RWPE2 (cell line): ENCODE measurements at regions not wholly inside any gene's neighbourhood (a gene's known extent, or its start where the extent isn't known, plus 50 kb on each side); places are given as distances from the start of the nearest gene placed in this dataset.

Source experiments
- ATAC-seq: fragments of 200-7000 bp; cut with Tn5 transposase; 3 replicates; pipeline ENCODE4 v1.9.1; 2021; ENCODE audit warnings: low read depth
- DNase-seq: peaks from one replicate; pipeline ENCODE4 v3.0.0-alpha.2; 2020; ENCODE audit warnings: low spot score
- H3K27ac ChIP-seq: fragments of 450-650 bp; 2 replicates; pipeline ENCODE4 v1.5.1; 2017; ENCODE audit warnings: mild to moderate bottlenecking; ENCODE audit not compliant: poor library complexity, severe bottlenecking
- H3K27me3 ChIP-seq: fragments of 250-450 bp; sonication (Bioruptor Pico); 2 replicates; pipeline ENCODE4 v1.5.1; 2021; ENCODE audit warnings: mild to moderate bottlenecking, moderate library complexity; ENCODE audit not compliant: insufficient read depth, poor library complexity, severe bottlenecking
- H3K36me3 ChIP-seq: fragments of 250-450 bp; sonication (Bioruptor Pico); 2 replicates; pipeline ENCODE4 v1.5.1; 2020; ENCODE audit warnings: low read depth, mild to moderate bottlenecking, moderate library complexity
- H3K4me1 ChIP-seq: fragments of 250-450 bp; sonication (Bioruptor Pico); 2 replicates; pipeline ENCODE4 v1.5.1; 2021; ENCODE audit warnings: mild to moderate bottlenecking, moderate library complexity; ENCODE audit not compliant: insufficient read depth, poor library complexity, severe bottlenecking
- H3K4me3 ChIP-seq: fragments of 250-450 bp; sonication (Bioruptor Pico); 2 replicates; pipeline ENCODE4 v1.5.1; 2021; ENCODE audit warnings: mild to moderate bottlenecking, moderate library complexity; ENCODE audit not compliant: severe bottlenecking
- H3K9me3 ChIP-seq: fragments of 250-450 bp; sonication (Bioruptor Pico); 2 replicates; pipeline ENCODE4 v1.5.1; 2021; ENCODE audit warnings: mild to moderate bottlenecking, moderate library complexity; ENCODE audit not compliant: severe bottlenecking
- CTCF ChIP-seq: fragments of 450-650 bp; IDR thresholded peaks from one replicate; pipeline ENCODE4 v1.5.1; 2017; ENCODE audit warnings: mild to moderate bottlenecking, moderate library complexity; ENCODE audit not compliant: poor library complexity, severe bottlenecking

GRCh38 chr17:12391468-12391867, 274.2 kb upstream of the MYOCD start:
- Histone ChIP-seq H3K9me3 (no peaks in the 10 kb centered on the region), H3K27ac (no peak overlapping the region), H3K4me1 (no peaks in the 10 kb centered on the region), H3K27me3 (no peaks in the 10 kb centered on the region), H3K36me3 (no peaks in the 10 kb centered on the region), H3K4me3 (no peak overlapping the region)
- ATAC-seq = 0 out of 3 replicates have a peak, but pooled peaks have one; percentile 33
- no peak for TF ChIP-seq CTCF
- DNase-seq = no peak

GRCh38 chr17:12395733-12396354, 269.8 kb upstream of the MYOCD start:
- Histone ChIP-seq H3K4me3 (no peak overlapping the region), H3K36me3 (no peaks in the 10 kb centered on the region), H3K27ac (no peak overlapping the region), H3K9me3 (no peaks in the 10 kb centered on the region), H3K4me1 (no peaks in the 10 kb centered on the region), H3K27me3 (no peaks in the 10 kb centered on the region)
- TF ChIP-seq CTCF = peak; percentile 64
- ATAC-seq (no peak), DNase-seq (no peak)

- Histone ChIP-seq H3K36me3 (no peaks in the 10 kb centered on the region), H3K4me3 (no peak overlapping the region), H3K4me1 (no peaks in the 10 kb centered on the region), H3K27ac (no peak overlapping the region), H3K27me3 (no peaks in the 10 kb centered on the region), H3K9me3 (no peaks in the 10 kb centered on the region)
- ATAC-seq = no peak
- no peak for DNase-seq
- TF ChIP-seq CTCF = no peak
These were observed 267.1 kb upstream of the MYOCD start for GRCh38 chr17:12398441-12399051.

GRCh38 chr17:12402963-12403622, 262.6 kb upstream of the MYOCD start:
- no peaks in the 10 kb centered on the region for H3K9me3 ChIP-seq
- TF ChIP-seq CTCF = no peak
- no peak overlapping the region for H3K4me3 ChIP-seq
- ATAC-seq (peak; percentile 67), DNase-seq (no peak)
- H3K27ac ChIP-seq = no peak overlapping the region
- no peaks in the 10 kb centered on the region for H3K36me3 ChIP-seq
- no peaks in the 10 kb centered on the region for H3K4me1 ChIP-seq
- H3K27me3 ChIP-seq = no peaks in the 10 kb centered on the region
